Caki2 (cell line): ENCODE measurements at regions not wholly inside any gene's neighbourhood (a gene's known extent, or its start where the extent isn't known, plus 50 kb on each side); places are given as distances from the start of the nearest gene placed in this dataset.
A peak's percentile ranks its signal among the peaks of the same experiment; 100 is the strongest.
"Not testable (repeated sequence)": the region's sequence is repeated elsewhere in the genome, so short reads cannot be mapped to it uniquely, and the experiment has no call there.

Source experiments
- DNase-seq: peaks from one replicate; pipeline ENCODE4 v3.0.0-alpha.2; 2015; ENCODE audit warnings: low read depth
- in situ Hi-C: cut with HindIII; loops from 2 replicates; pipeline ENCODE4 v1.10.0; 2016; ENCODE audit warnings: low sequenced_read_pairs, low pct_unique_long_range_greater_than_20kb, mixed read lengths

- DNase-seq: no peak
- in situ Hi-C loops: no loop called here
Measured at GRCh38 chr4:165783626-165784025, 89.4 kb upstream of the TLL1 start.

DNA sequence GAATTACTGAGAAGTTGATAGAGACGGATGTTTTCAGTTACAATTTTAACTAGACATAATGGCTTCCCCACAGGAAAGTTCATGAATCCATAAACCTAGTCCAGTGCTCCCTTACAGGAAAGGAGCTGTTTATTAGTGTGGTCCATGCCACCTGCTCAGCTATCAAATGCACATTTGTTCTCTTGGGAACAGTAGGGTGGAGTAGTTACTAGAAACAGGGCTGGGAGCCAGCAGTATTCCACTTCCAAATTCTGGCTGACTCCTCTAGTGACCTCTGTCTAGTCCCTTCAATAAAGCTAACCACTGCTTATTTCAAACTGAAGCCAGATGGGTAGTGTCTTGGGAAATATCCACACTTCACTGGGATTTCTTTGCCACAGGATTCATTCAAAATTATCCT lies 88.4 kb upstream of the TLL1 start:
- in situ Hi-C loops: no loop called here
- no peak for DNase-seq

GRCh38 chr4:165785337-165785736 lies 87.7 kb upstream of the TLL1 start:
- DNase-seq: no peak
- in situ Hi-C loops: no loop called here

GRCh38 chr4:165787516-165788274 lies 85.3 kb upstream of the TLL1 start:
- DNase-seq: no peak
- in situ Hi-C loops: no loop called here

DNA sequence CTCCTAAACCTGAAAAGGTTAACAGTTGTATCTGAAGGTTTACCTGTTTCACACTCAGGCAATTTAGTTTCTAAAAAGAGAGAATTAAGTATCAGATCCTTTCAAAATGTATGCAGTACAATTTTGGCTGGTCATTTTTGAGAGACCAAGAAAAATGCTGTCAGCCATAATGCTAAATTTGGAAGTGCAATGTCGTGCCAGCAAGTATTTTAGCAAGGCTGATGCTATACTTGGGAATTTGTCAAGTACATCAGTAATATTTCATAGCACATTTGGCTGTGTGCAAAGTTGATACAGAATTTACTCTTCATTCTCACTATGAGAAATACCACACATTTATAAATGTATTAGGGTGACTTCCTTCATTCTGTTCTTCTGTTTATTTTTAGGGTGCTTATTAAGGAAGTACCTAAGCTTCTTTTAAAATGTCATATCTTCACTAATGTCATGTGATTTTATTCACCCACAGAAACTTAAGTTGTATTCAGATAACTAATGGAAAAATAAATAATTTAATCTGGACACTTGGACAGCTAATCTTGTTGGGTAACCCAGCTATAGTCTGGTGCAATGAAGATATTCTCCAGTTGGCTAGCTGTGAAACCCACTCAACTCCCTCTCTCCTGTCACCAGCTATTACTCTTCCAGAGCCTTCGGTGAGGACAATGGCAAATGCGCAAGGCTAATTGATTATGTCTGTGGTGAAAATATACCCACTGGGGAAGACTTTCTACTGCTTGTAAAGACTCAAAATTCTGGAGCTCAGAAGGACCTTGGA lies 84.2 kb upstream of the TLL1 start:
- in situ Hi-C loops: no loop called here
- no peak for DNase-seq

GRCh38 chr4:165793236-165793635 lies 79.8 kb upstream of the TLL1 start:
- DNase-seq: no peak
- in situ Hi-C loops: no loop called here

GRCh38 chr4:165794834-165795233 lies 78.2 kb upstream of the TLL1 start:
- no peak for DNase-seq
- in situ Hi-C loops: no loop called here

- in situ Hi-C loops: no loop called here
Measured at GRCh38 chr4:165799384-165799815, 73.6 kb upstream of the TLL1 start.

GRCh38 chr4:165802452-165802851 lies 70.6 kb upstream of the TLL1 start:
- DNase-seq: no peak
- in situ Hi-C loops: no loop called here

More at GRCh38 chr4:165799384-165799815, 73.6 kb upstream of the TLL1 start:
- no peak for DNase-seq

DNA sequence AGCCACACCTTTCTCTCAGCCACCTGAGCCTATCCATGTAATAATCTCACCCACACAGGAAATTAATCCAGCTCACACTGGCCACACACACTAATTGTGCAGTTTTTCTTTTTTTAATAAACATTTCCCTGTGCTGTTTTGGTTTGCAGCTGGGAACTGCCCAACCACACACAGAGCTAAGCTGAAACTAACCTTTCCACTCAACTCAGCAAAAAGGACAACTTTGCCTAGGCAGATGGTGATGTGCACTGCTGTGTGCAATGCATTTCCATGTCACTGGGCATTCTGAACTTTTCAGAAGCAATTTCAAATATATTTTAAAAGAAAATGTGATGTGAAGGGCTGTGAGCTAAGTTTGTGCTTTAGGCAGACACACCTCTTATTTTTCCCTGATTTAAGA lies 70.0 kb upstream of the TLL1 start:
- in situ Hi-C loops: no loop called here
- no peak for DNase-seq

DNA sequence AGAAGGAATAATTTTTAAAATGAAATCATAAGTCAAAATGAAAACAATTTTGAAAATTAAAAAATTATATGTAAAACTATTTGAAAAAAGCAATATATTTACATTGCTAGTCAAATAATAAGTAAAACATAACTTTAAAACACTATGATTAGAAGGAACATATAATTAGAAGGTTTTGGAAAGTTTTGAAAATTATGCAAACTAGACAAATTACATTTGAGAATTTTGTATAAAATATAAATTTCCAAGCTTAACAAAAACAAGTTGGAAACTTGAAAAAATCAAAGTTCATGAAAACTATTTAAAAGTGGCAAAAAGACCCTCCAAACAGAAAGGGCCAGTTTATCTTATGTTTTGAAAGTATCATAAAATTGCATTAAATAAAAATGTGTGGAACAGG lies 67.6 kb upstream of the TLL1 start:
- in situ Hi-C loops: no loop called here
- DNase-seq: no peak

- no peak for DNase-seq
- in situ Hi-C loops: no loop called here
Measured at GRCh38 chr4:165806613-165807012, 66.4 kb upstream of the TLL1 start.

- in situ Hi-C loops: no loop called here
- DNase-seq: no peak
Measured at GRCh38 chr4:165810726-165811125, 62.3 kb upstream of the TLL1 start.

DNA sequence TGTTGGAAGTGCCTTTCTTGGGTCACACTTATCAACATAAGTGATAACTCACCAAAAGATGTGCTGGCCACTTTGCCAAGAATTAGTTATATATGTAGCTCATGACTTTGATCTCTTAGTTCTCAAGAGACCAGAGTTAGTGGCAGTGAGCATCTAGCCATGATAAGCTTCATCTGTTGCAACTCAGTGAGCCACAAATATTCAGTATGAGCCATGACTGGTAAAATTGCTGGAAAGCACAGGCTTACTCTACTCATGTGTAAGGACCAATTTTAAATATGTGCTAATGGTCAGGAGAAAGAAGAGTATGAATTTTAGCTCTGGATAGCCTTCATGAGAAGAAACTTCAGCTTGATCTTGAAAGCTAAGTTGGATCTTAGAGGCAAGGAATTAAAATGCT lies 59.4 kb upstream of the TLL1 start:
- no peak for DNase-seq
- in situ Hi-C loops: no loop called here

DNA sequence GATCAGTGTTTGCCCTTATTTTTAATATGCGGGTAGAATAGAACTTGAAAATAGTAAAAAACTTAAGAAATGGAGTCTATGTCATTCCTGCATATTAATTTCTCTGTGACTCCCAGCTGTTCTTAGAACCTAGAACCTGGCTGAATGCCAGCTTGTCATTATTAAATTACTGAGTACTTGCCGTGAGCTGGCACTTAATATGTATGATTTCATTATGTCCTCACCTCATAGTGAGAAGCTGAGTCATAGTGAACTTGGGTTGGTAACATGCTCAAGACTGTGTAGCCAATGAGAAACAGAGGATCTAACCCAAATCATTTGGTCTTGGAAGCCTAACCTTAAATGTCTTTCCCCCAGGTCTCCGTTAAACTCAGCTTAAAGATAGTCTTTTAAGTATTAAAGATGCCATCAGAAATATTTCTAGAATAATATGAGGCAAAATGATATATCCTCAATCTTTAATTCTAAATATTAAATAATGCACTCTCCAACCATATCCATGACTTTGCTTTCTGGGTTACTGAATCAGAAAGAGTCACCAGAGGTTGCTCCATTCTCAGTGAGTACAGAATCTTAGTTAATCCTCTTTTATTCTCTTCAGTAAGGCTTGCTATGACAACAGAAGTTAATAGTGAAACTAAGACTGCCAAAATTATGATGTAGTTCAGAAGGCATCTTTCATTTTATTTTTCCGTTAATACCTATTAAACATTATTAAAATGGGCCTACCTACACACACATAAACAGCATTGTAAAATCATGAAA lies 58.6 kb upstream of the TLL1 start:
- in situ Hi-C loops: no loop called here
- DNase-seq: peak; percentile 30

- in situ Hi-C loops: not testable (repeated sequence)
Measured at GRCh38 chr4:165819126-165819525, 53.9 kb upstream of the TLL1 start.

More at GRCh38 chr4:165819126-165819525, 53.9 kb upstream of the TLL1 start:
- not testable (repeated sequence) for DNase-seq
